BJ (cell line): ENCODE measurements at regions not wholly inside any gene's neighbourhood (a gene's known extent, or its start where the extent isn't known, plus 50 kb on each side); places are given as distances from the start of the nearest gene placed in this dataset.

ENCODE experiments used
- CTCF ChIA-PET: fragments of 350-600 bp; formaldehyde crosslinking; extraction: SDS; loops from one replicate; lab custom pipeline; 2021; ENCODE audit warnings: antibody characterized with exemption, inconsistent platforms; lab: Yijun Ruan, JAX
- POLR2A ChIA-PET: fragments of 300-600 bp; sonication (Branson Sonifier 250); formaldehyde crosslinking; extraction: SDS; loops from one replicate; lab custom pipeline; 2021; ENCODE audit warnings: antibody characterized with exemption; lab: Charles Lee
- DNase-seq: peaks from one replicate; pipeline ENCODE4 v3.0.0-alpha.2; 2011; ENCODE audit warnings: low read depth
- H3K27me3 ChIP-seq: 2 replicates; pipeline ENCODE4 v1.6.0; 2011; ENCODE audit warnings: low read length; ENCODE audit not compliant: control insufficient read depth, insufficient read depth
- H3K36me3 ChIP-seq: 2 replicates; pipeline ENCODE4 v1.5.1; 2011; ENCODE audit warnings: low read length; ENCODE audit not compliant: control insufficient read depth, insufficient read depth
- H3K4me3 ChIP-seq: 2 replicates; pipeline ENCODE4 v1.5.1; 2011; ENCODE audit warnings: low read depth, mild to moderate bottlenecking, control low read depth, low read length
- TF ChIP-seq, protein P1 (sequence below): IDR thresholded peaks from 2 replicates; pipeline ENCODE4 v1.5.1; 2011; ENCODE audit warnings: low read depth, mild to moderate bottlenecking, control low read depth, inconsistent platforms, low read length, moderate library complexity; ENCODE audit not compliant: insufficient read depth

DNA sequence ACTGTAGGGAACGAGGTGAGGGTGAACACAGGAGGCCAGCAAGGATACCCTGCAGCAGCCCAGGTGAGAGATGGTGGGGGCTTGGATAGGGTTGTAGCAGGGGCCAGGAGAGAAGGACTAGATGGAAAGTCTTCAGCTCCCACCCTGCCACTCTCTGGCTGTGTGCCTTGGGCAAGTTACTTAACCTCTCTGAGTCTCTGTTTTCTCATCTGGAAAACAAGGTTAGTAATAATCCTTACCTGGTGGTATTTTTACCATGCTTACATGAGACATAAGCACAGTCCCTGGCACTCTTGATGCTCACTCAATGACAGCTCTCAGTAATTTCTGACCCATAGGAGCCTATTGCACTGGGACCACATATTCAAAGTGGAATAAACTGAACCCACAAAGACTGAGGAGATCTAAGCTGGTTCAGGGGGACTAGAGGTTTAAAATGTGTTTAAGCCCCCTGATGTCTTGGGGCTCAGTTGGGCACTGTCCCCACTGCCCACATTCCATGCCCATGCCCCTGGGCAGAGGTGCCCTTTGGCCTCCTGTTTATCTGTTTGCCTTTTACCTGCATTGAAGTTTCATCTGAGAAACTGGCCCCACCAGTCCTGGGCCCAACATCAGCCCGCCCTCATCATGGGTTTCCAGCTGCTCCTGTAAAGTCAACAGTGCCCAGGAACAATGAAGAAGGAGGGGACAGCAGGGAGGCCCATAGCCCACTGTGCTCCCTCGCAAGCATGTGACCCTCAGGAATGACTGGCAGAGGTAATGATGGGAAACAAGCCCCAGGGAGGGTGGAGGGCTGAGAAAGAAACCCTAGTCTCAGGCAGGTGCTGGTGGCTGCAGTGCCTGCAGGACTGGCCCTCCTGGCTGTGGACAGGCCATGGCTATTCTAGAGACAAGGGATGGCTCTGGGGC is 104.0 kb downstream of the VEGFA start:
- peaks cover 12% of the 10 kb centered on the region for H3K27me3 ChIP-seq
- POLR2A ChIA-PET = no interaction called here
- no peaks in the 10 kb centered on the region for H3K36me3 ChIP-seq
- CTCF ChIA-PET = no interaction called here
- TF ChIP-seq, protein P1, sequence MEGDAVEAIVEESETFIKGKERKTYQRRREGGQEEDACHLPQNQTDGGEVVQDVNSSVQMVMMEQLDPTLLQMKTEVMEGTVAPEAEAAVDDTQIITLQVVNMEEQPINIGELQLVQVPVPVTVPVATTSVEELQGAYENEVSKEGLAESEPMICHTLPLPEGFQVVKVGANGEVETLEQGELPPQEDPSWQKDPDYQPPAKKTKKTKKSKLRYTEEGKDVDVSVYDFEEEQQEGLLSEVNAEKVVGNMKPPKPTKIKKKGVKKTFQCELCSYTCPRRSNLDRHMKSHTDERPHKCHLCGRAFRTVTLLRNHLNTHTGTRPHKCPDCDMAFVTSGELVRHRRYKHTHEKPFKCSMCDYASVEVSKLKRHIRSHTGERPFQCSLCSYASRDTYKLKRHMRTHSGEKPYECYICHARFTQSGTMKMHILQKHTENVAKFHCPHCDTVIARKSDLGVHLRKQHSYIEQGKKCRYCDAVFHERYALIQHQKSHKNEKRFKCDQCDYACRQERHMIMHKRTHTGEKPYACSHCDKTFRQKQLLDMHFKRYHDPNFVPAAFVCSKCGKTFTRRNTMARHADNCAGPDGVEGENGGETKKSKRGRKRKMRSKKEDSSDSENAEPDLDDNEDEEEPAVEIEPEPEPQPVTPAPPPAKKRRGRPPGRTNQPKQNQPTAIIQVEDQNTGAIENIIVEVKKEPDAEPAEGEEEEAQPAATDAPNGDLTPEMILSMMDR = no peak
- no peak for DNase-seq
- H3K4me3 ChIP-seq = no peak overlapping the region

DNA sequence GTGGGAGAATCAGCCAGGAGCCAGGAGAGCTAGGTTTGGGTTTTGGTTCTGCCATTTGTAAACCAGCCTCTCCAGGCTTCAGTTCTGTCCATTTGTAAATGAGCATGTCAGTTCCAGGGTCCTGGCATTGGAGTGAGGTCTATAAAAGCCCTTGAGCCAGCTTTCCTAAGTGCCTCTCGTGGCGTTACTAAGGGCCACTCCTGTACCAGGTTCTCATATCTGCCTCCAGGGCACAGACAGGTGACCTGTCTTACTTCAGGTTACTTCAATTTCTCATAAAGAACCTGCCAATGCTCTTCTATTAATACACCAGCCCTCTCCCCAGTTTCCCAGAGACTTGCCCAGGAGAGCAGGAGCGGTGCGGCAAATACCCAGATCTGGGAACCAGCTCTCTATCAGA is 101.9 kb downstream of the VEGFA start:
- TF ChIP-seq, protein P1 = no peak
- POLR2A ChIA-PET = no interaction called here
- CTCF ChIA-PET = interaction anchor here (1.0 to 2.0 kb wide), 3 partner anchors 10 to 31 kb away, joined by 3 to 6 read pairs (median 5); no protein-coding TSS in a partner anchor
- no peak overlapping the region for H3K4me3 ChIP-seq
- DNase-seq = no peak
- no peaks in the 10 kb centered on the region for H3K36me3 ChIP-seq
- H3K27me3 ChIP-seq = peaks cover 15% of the 10 kb centered on the region

DNA sequence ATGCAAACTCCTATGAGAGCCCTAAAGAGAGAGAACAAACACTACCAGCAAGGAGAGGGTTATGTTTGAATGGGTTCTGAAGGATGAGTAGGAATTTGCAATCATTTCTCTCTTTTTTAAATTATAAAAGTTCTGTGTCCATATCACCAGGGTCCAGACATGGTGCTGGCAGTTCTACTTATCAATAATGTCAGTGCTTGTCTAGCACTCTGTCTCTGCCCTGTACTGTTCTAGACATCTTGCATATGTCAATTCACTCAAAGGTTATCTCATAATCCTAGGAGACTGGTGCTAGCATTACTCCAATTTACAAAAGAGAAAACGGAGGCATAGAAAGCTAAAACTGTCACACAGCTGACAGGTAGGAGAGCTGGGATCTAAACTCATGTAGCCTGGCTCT is 101.3 kb downstream of the VEGFA start:
- H3K27me3 ChIP-seq = peaks cover 15% of the 10 kb centered on the region
- H3K36me3 ChIP-seq = no peaks in the 10 kb centered on the region
- ChIA-PET CTCF (interaction anchor here (1.0 to 2.0 kb wide), 3 partner anchors 11 to 32 kb away, joined by 3 to 6 read pairs (median 5); no protein-coding TSS in a partner anchor), POLR2A (no interaction called here)
- no peak overlapping the region for H3K4me3 ChIP-seq
- TF ChIP-seq, protein P1 = no peak
- no peak for DNase-seq

DNA sequence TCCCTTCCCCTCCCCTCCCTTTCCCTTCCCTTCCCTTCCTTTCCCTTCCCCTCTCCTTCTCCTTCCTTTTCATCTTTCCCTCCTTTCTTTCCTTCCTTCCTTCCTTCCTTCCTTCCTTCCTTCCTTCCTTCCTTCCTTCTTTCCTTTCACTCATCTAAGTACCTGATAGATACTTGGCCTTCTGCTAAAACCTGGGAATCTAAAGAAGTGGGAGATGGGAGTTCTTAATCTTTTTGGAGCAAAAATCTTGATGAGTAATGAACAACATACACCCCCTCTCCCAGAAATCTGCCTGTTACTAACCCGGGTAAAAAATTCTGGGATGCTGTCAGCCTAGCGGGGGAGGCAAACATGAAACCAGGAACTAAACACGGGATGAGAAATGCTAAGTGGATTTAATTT is 100.7 kb downstream of the VEGFA start:
- DNase-seq = no peak
- CTCF ChIA-PET = no interaction called here

More for the DNA sequence above, 100.7 kb downstream of the VEGFA start:
- POLR2A ChIA-PET = no interaction called here
- TF ChIP-seq, protein P1 = no peak
- H3K27me3 ChIP-seq = peaks cover 15% of the 10 kb centered on the region
- no peak overlapping the region for H3K4me3 ChIP-seq
- H3K36me3 ChIP-seq = no peaks in the 10 kb centered on the region
